ENCODE measurements at regions not wholly inside any gene's neighbourhood (a gene's known extent, or its start where the extent isn't known, plus 50 kb on each side); places are given as distances from the start of the nearest gene placed in this dataset.

- H2BK15ac ChIP-seq (ENCODE audit: low read depth, low read length): no peak overlapping the region
- no peaks in the 10 kb centered on the region for H3K79me2 ChIP-seq (ENCODE audit: insufficient read depth, low read length)
- H2BK120ac ChIP-seq (ENCODE audit: low read depth, low read length, poor library complexity, severe bottlenecking): no peak overlapping the region
- no peaks in the 10 kb centered on the region for H3K9me3 Mint-ChIP-seq
- no peaks in the 10 kb centered on the region for H3K4me1 ChIP-seq (ENCODE audit: insufficient read depth, low read length)
- H3T11ph ChIP-seq (ENCODE audit: low read length): no peak overlapping the region
- no peaks in the 10 kb centered on the region for H3K23me2 ChIP-seq (ENCODE audit: insufficient read length, low read depth, low read length, poor library complexity, severe bottlenecking)
- no peak overlapping the region for H4K5ac ChIP-seq (ENCODE audit: insufficient read length, low read depth, low read length)
- no peak overlapping the region for H2AK5ac ChIP-seq (ENCODE audit: insufficient read length, low read length)
- H2BK5ac ChIP-seq (ENCODE audit: insufficient read length, low read length): no peak overlapping the region
- H3K4me1 Mint-ChIP-seq: no peaks in the 10 kb centered on the region
- no peaks in the 10 kb centered on the region for H3K27me3 Mint-ChIP-seq (ENCODE audit: low read depth)
- no peak for DNase-seq
- no peak overlapping the region for H3K4me2 ChIP-seq (ENCODE audit: insufficient read depth, insufficient read length, low read length)
- H3K27ac Mint-ChIP-seq: no peak overlapping the region
- no peak overlapping the region for H2AFZ ChIP-seq (ENCODE audit: low read length)
- no peaks in the 10 kb centered on the region for H4K20me1 ChIP-seq (ENCODE audit: control insufficient read depth, insufficient read depth, insufficient read length)
- H3K79me1 ChIP-seq (ENCODE audit: insufficient read depth, low read depth, low read length, poor library complexity, severe bottlenecking): no peaks in the 10 kb centered on the region
- H3K27ac ChIP-seq (ENCODE audit: insufficient read length, low read depth, low read length): no peak overlapping the region
- H3K4me3 Mint-ChIP-seq: no peak overlapping the region
- no peak overlapping the region for H2BK20ac ChIP-seq (ENCODE audit: low read depth, low read length, poor library complexity, severe bottlenecking)
- no peak overlapping the region for H3K14ac ChIP-seq (ENCODE audit: insufficient read depth, low read length)
- no peak overlapping the region for H4K91ac ChIP-seq (ENCODE audit: insufficient read length, low read depth, low read length)
- H3K23ac ChIP-seq (ENCODE audit: insufficient read length, low read depth, low read length): no peak overlapping the region
- H3K36me3 Mint-ChIP-seq (ENCODE audit: insufficient read depth in 1 of 3, low read depth in 3 of 3): no peaks in the 10 kb centered on the region; a peak in 1 of 7 replicates
- H3K56ac ChIP-seq (ENCODE audit: insufficient read length, low read depth, low read length): no peak overlapping the region
- H3K18ac ChIP-seq (ENCODE audit: insufficient read length, low read depth, low read length): no peak overlapping the region
- no peak overlapping the region for H3K4ac ChIP-seq (ENCODE audit: low read depth, low read length)
- H3K9ac ChIP-seq (ENCODE audit: extremely low read depth, insufficient read length, low read length): no peak overlapping the region
- no CpG with 5 or more reads among the region's 6 CpGs for WGBS (ENCODE audit: extremely low coverage, insufficient read length, low lambda C conversion rate)
- H4K8ac ChIP-seq (replicated peaks; ENCODE audit: insufficient read length, low read depth, low read length): no peak overlapping the region
- no peak for TF ChIP-seq CTCF (conservative IDR thresholded peaks at IDR 0.05)
- no peaks in the 10 kb centered on the region for H3K9me3 ChIP-seq (ENCODE audit: control insufficient read depth, low read depth, low read length)
- H2BK12ac ChIP-seq (ENCODE audit: insufficient read length, low read depth, low read length): no peak overlapping the region
- no peaks in the 10 kb centered on the region for H3K27me3 ChIP-seq (ENCODE audit: insufficient read depth, low read length)
These were observed 138.0 kb downstream of the TAF11L14 start for GRCh38 chr5:17772232-17772631.

Data from H9 (cell line).